SU-DHL-6 (cell line): ENCODE measurements at regions not wholly inside any gene's neighbourhood (a gene's known extent, or its start where the extent isn't known, plus 50 kb on each side); places are given as distances from the start of the nearest gene placed in this dataset.

ENCODE experiments used
- H2AFZ ChIP-seq: fragments of 200-600 bp; sonication (generic); 2 replicates; pipeline ENCODE4 v1.6.1; 2014; ENCODE audit warnings: low read depth, mild to moderate bottlenecking, moderate library complexity, mixed read lengths, antibody characterized with exemption, low read length; ENCODE audit not compliant: severe bottlenecking
- H3F3A ChIP-seq: fragments of 200-600 bp; shearing (Covaris generic); 2 replicates; pipeline ENCODE4 v1.6.0; 2016; ENCODE audit warnings: antibody characterized with exemption, mild to moderate bottlenecking; ENCODE audit not compliant: insufficient read depth
- H3K27ac ChIP-seq: fragments of 200-600 bp; sonication (generic); 2 replicates; pipeline ENCODE4 v1.5.1; 2016; ENCODE audit warnings: low read depth, mild to moderate bottlenecking, low read length, moderate library complexity, mixed read lengths
- H3K27me3 ChIP-seq: fragments of 200-600 bp; sonication (generic), shearing (Covaris generic); 2 replicates; pipeline ENCODE4 v1.6.0; 2014; ENCODE audit warnings: mild to moderate bottlenecking, low read length
- H3K36me3 ChIP-seq: fragments of 200-600 bp; sonication (generic); 2 replicates; pipeline ENCODE4 v1.6.1; 2014; ENCODE audit warnings: mild to moderate bottlenecking, low read length, mixed read lengths
- H3K4me2 ChIP-seq: fragments of 300-600, 200-600 bp; shearing (Covaris generic), sonication (generic); 2 replicates; pipeline ENCODE4 v1.6.0; 2014; ENCODE audit warnings: low read length, low read depth, mild to moderate bottlenecking; ENCODE audit not compliant: poor library complexity, severe bottlenecking
- H3K4me3 ChIP-seq: fragments of 200-600 bp; sonication (generic); 2 replicates; pipeline ENCODE4 v1.5.1; 2014; ENCODE audit warnings: antibody characterized with exemption, low read length, mild to moderate bottlenecking, mixed read lengths; ENCODE audit not compliant: insufficient read depth, poor library complexity, severe bottlenecking
- H3K79me2 ChIP-seq: fragments of 200-600 bp; sonication (generic); 2 replicates; pipeline ENCODE4 v1.6.1; 2014; ENCODE audit warnings: mild to moderate bottlenecking, low read length, moderate library complexity; ENCODE audit not compliant: insufficient read depth
- H3K9ac ChIP-seq: fragments of 200-600 bp; sonication (generic); 2 replicates; pipeline ENCODE4 v1.7.0; 2014; ENCODE audit warnings: mild to moderate bottlenecking, low read length
- H3K9me2 ChIP-seq: fragments of 200-600 bp; sonication (generic); replicated peaks from 2 replicates; pipeline ENCODE4 v1.6.1; 2014; ENCODE audit warnings: low read length; ENCODE audit not compliant: insufficient read depth
- H3K9me3 ChIP-seq: fragments of 200-600 bp; sonication (generic); 2 replicates; pipeline ENCODE4 v1.6.1; 2014; ENCODE audit warnings: low read length, mixed read lengths; ENCODE audit not compliant: insufficient read depth
- H4K20me1 ChIP-seq: fragments of 200-600 bp; sonication (generic); 2 replicates; pipeline ENCODE4 v1.6.1; 2014; ENCODE audit warnings: low read depth, mild to moderate bottlenecking, antibody characterized with exemption, low read length, moderate library complexity, mixed read lengths
- CTCF ChIP-seq: fragments of 200-600 bp; sonication (generic); IDR thresholded peaks from one replicate; pipeline ENCODE4 v1.5.1; 2017; ENCODE audit warnings: antibody characterized with exemption, mild to moderate bottlenecking, low read length, moderate library complexity; ENCODE audit not compliant: insufficient read depth, poor library complexity, severe bottlenecking
- EZH2phosphoT487 ChIP-seq: fragments of 200-600 bp; sonication (generic), shearing (Covaris generic); conservative IDR thresholded peaks from 2 replicates; pipeline ENCODE4 v1.6.1; 2018; ENCODE audit warnings: mild to moderate bottlenecking, antibody characterized with exemption, low read length, moderate library complexity, mixed read lengths

- no peaks in the 10 kb centered on the region for H3K36me3 ChIP-seq
- no peak overlapping the region for H3K4me3 ChIP-seq
- no peaks in the 10 kb centered on the region for H3K9me2 ChIP-seq
- H3K9ac ChIP-seq, result no peak overlapping the region
- H3K9me3 ChIP-seq, result no peaks in the 10 kb centered on the region
- no peaks in the 10 kb centered on the region for H4K20me1 ChIP-seq
- no peak overlapping the region for H3K4me2 ChIP-seq
- no peaks in the 10 kb centered on the region for H3K27me3 ChIP-seq
- H3K27ac ChIP-seq, result no peak overlapping the region
- H2AFZ ChIP-seq, result no peak overlapping the region
- TF ChIP-seq CTCF, result no peak
- no peaks in the 10 kb centered on the region for H3K79me2 ChIP-seq
- no peaks in the 10 kb centered on the region for H3F3A ChIP-seq
Measured at GRCh38 chr5:57839025-57839424, 356.4 kb upstream of the ACTBL2 start.

- Histone ChIP-seq H3K27me3 (no peaks in the 10 kb centered on the region), H3K9me3 (no peaks in the 10 kb centered on the region), H3K4me3 (no peak overlapping the region), H3K9me2 (no peaks in the 10 kb centered on the region), H3K36me3 (no peaks in the 10 kb centered on the region), H3K79me2 (no peaks in the 10 kb centered on the region), H3K9ac (no peak overlapping the region), H4K20me1 (no peaks in the 10 kb centered on the region), H3F3A (no peaks in the 10 kb centered on the region), H2AFZ (no peak overlapping the region), H3K4me2 (no peak overlapping the region), H3K27ac (no peak overlapping the region)
- TF ChIP-seq EZH2phosphoT487 (no peak), CTCF (no peak)
Measured at GRCh38 chr5:57836921-57837320, 354.3 kb upstream of the ACTBL2 start.

DNA sequence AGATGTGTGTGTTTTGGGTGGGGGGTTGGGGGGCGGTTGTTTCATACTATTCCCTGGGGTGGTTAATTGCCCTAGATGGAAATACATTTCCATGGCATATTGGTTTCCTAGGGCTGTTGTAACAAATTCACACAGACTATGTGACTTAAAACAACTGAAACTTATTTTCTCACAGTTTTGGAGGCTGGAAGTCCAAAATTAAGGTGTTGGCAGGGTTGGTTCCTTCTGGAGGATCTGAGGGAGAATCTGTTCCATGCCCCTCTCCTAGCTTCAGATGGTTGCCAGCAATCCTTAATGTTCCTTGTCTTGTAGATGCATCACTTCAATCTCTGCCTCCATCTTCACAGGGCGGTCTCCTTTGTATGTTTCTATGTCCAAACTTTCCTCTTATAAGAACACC is 353.7 kb upstream of the ACTBL2 start:
- no peaks in the 10 kb centered on the region for H3K9me3 ChIP-seq
- H3K4me3 ChIP-seq, result no peak overlapping the region
- H2AFZ ChIP-seq, result no peak overlapping the region
- H3K27me3 ChIP-seq, result no peaks in the 10 kb centered on the region
- H4K20me1 ChIP-seq, result no peaks in the 10 kb centered on the region
- no peak overlapping the region for H3K9ac ChIP-seq
- H3K36me3 ChIP-seq, result no peaks in the 10 kb centered on the region
- H3F3A ChIP-seq, result no peaks in the 10 kb centered on the region
- no peak overlapping the region for H3K27ac ChIP-seq
- no peaks in the 10 kb centered on the region for H3K9me2 ChIP-seq
- no peaks in the 10 kb centered on the region for H3K79me2 ChIP-seq
- no peak overlapping the region for H3K4me2 ChIP-seq
- TF ChIP-seq EZH2phosphoT487, result no peak
- TF ChIP-seq CTCF, result no peak
